AG09309 (cell line): ENCODE measurements at regions not wholly inside any gene's neighbourhood (a gene's known extent, or its start where the extent isn't known, plus 50 kb on each side); places are given as distances from the start of the nearest gene placed in this dataset.

Experiments used
- DNase-seq: peaks from one replicate; pipeline ENCODE4 v3.0.0-alpha.2; 2010; ENCODE audit warnings: low read depth
- H3K4me3 ChIP-seq: 2 replicates; pipeline ENCODE4 v1.5.1; 2011; ENCODE audit warnings: mild to moderate bottlenecking, low read depth, low read length, moderate library complexity; ENCODE audit not compliant: control insufficient read depth
- CTCF ChIP-seq: IDR thresholded peaks from 2 replicates; pipeline ENCODE4 v1.5.1; 2011; ENCODE audit warnings: mild to moderate bottlenecking, low read depth, low read length, inconsistent platforms; ENCODE audit not compliant: insufficient read depth, control insufficient read depth; ENCODE audit errors: missing control alignments

- DNase-seq: no peak
- no peak for TF ChIP-seq CTCF
- H3K4me3 ChIP-seq: no peak overlapping the region
These were observed 209.8 kb downstream of the TPBG start for GRCh38 chr6:82573254-82573972.

GRCh38 chr6:82576284-82576683, 212.7 kb downstream of the TPBG start:
- no peak for DNase-seq
- H3K4me3 ChIP-seq: no peak overlapping the region
- no peak for TF ChIP-seq CTCF

- TF ChIP-seq CTCF: no peak
- H3K4me3 ChIP-seq: no peak overlapping the region
- no peak for DNase-seq
These were observed 220.6 kb downstream of the TPBG start for GRCh38 chr6:82584194-82584695.

GRCh38 chr6:82584856-82585255, 221.2 kb downstream of the TPBG start:
- no peak for DNase-seq
- no peak overlapping the region for H3K4me3 ChIP-seq
- no peak for TF ChIP-seq CTCF

- TF ChIP-seq CTCF: peak; percentile 13
- no peak overlapping the region for H3K4me3 ChIP-seq
- DNase-seq: no peak
These were observed 224.4 kb downstream of the TPBG start for GRCh38 chr6:82588020-82588419.

GRCh38 chr6:82588859-82589412, 225.3 kb downstream of the TPBG start:
- H3K4me3 ChIP-seq: no peak overlapping the region
- no peak for DNase-seq
- no peak for TF ChIP-seq CTCF
